LNCaP clone FGC (cell line): ENCODE measurements at regions not wholly inside any gene's neighbourhood (a gene's known extent, or its start where the extent isn't known, plus 50 kb on each side); places are given as distances from the start of the nearest gene placed in this dataset.
"Not testable (repeated sequence)": the region's sequence is repeated elsewhere in the genome, so short reads cannot be mapped to it uniquely, and the experiment has no call there.

ENCODE experiments used
- DNase-seq: peaks from one replicate; pipeline ENCODE4 v3.0.0-alpha.2; 2011; ENCODE audit warnings: low read depth
- H3K4me3 ChIP-seq: 2 replicates; pipeline ENCODE4 v1.5.1; 2011; ENCODE audit warnings: mild to moderate bottlenecking, low read depth, low read length, control low read depth
- CTCF ChIP-seq: IDR thresholded peaks from 2 replicates; pipeline ENCODE4 v1.5.1; 2012; ENCODE audit warnings: mild to moderate bottlenecking; ENCODE audit not compliant: control insufficient read depth, insufficient read depth; ENCODE audit errors: extremely low read depth

- H3K4me3 ChIP-seq, result no peak overlapping the region
- no peak for TF ChIP-seq CTCF
- no peak for DNase-seq
These were observed 1276.9 kb upstream of the ADGRL2 start for GRCh38 chr1:80523861-80524260.

GRCh38 chr1:80523071-80523470 is 1277.7 kb upstream of the ADGRL2 start:
- not testable (repeated sequence) for DNase-seq, H3K4me3 ChIP-seq

GRCh38 chr1:80520949-80521348 is 1279.8 kb upstream of the ADGRL2 start:
- TF ChIP-seq CTCF, result no peak
- no peak for DNase-seq
- H3K4me3 ChIP-seq, result no peak overlapping the region

- DNase-seq, result no peak
- H3K4me3 ChIP-seq, result no peak overlapping the region
- no peak for TF ChIP-seq CTCF
These were observed 1283.7 kb upstream of the ADGRL2 start for GRCh38 chr1:80517062-80517461.

- no peak overlapping the region for H3K4me3 ChIP-seq
- no peak for TF ChIP-seq CTCF
- DNase-seq, result no peak
These were observed 1290.7 kb upstream of the ADGRL2 start for GRCh38 chr1:80509965-80510522.

- no peak overlapping the region for H3K4me3 ChIP-seq
- DNase-seq, result no peak
- TF ChIP-seq CTCF, result no peak
These were observed 1294.5 kb upstream of the ADGRL2 start for GRCh38 chr1:80506216-80506615.

- no peak overlapping the region for H3K4me3 ChIP-seq
- DNase-seq, result no peak
- TF ChIP-seq CTCF, result no peak
These were observed 1302.1 kb upstream of the ADGRL2 start for GRCh38 chr1:80498673-80499072.

GRCh38 chr1:80495806-80496205 is 1304.9 kb upstream of the ADGRL2 start:
- no peak for TF ChIP-seq CTCF
- no peak for DNase-seq

More at GRCh38 chr1:80495806-80496205, 1304.9 kb upstream of the ADGRL2 start:
- H3K4me3 ChIP-seq, result no peak overlapping the region
